ENCODE measurements at regions not wholly inside any gene's neighbourhood (a gene's known extent, or its start where the extent isn't known, plus 50 kb on each side); places are given as distances from the start of the nearest gene placed in this dataset.

GRCh38 chr20:19930426-19930825, 86.7 kb upstream of the NAA20 start:
- no peak for TF ChIP-seq CTCF (IDR thresholded peaks at IDR 0.05; ENCODE audit: low read depth, low read length)
- TF ChIP-seq POLR2A (IDR thresholded peaks at IDR 0.05; ENCODE audit: extremely low read depth, insufficient read length) = no peak
